HG02885 (cell line): ENCODE measurements at regions not wholly inside any gene's neighbourhood (a gene's known extent, or its start where the extent isn't known, plus 50 kb on each side); places are given as distances from the start of the nearest gene placed in this dataset.

Experiments used
- ATAC-seq: cut with Tn5 transposase; IDR thresholded peaks from one replicate; pipeline ENCODE4 v1.9.1; 2021; ENCODE audit warnings: mild to moderate bottlenecking; ENCODE audit not compliant: unreplicated experiment, poor library complexity

DNA sequence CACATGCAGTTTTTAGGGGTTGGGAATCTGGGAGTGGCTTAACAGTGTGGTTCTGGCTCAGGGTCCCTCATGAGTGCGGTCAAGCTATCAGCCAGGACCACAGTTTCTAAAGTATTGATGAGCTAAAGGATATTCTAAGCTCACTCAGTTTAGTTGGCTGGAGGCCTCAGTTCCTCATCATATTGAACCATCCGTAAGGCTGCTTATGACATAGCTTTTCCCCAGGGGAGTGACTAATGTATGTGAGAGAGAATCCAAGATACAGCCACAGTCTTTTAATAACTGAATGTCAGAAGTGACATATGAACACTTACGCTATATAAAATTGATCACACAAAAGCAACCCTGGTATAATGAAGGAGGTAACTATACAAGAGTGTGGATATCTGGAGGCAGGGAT is 245.3 kb downstream of the POLR1F start:
- no peak for ATAC-seq

GRCh38 chr7:19455623-19456022 is 253.2 kb downstream of the POLR1F start:
- no peak for ATAC-seq

DNA sequence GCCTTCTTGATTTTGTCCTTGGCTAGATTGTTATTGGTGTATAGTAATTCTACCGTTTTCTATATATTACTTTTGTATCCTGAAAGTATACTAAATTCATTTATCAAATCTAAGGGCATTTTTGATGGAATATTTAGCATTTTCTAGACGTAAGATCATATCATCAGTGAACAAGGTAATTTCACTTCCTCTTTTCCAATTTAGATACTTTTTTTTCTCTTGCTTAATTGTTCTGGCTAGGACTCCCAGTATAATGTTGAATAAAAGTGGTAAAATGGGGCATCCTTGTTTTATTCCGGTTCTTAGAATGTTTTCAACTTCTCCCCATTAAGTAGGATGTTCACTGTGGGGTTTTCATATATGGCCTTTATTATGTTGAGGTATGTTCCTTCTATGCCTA is 260.7 kb downstream of the POLR1F start:
- ATAC-seq, result no peak

DNA sequence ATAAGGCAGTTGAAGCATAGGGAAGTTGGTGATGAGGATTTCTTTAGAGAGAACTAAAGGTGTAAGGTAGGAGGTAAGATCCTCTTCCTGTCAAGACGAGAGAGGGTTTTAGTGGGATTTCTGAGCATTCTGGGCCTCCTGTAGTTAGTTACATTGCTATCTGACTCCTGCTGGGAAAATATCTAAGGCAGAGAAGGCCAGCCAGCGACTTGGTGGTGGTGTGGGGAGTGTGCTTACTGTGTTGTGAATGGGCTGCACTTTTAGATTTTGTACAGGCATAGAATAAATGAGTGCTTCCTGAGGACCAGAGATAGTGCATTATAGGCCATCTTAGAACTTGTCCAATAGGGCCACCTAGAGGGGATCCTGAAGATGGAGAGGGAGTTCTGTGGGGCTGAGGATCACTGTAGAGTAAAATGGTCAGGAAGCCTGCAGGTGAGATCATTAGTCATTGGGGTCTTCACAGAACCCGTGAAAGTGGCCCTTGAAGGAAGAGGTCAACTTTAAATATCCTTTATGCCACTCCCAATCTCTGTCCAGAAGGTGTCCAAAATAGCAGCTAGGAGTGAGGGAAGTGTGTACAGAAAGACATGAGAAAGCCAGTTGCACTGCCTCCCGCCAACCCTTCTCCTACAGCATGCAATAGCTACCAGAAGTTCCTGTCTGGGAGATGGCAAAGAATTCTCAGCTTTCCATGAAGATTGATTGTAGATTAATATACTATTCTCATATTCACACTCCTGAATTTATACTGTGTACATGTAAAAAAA is 266.6 kb downstream of the POLR1F start:
- no peak for ATAC-seq

GRCh38 chr7:19439517-19439916 is 269.3 kb downstream of the POLR1F start:
- ATAC-seq, result no peak

- ATAC-seq, result no peak
Observed at GRCh38 chr7:19437446-19437845, 271.4 kb downstream of the POLR1F start.

GRCh38 chr7:19427944-19428343 is 280.9 kb downstream of the POLR1F start:
- no peak for ATAC-seq

DNA sequence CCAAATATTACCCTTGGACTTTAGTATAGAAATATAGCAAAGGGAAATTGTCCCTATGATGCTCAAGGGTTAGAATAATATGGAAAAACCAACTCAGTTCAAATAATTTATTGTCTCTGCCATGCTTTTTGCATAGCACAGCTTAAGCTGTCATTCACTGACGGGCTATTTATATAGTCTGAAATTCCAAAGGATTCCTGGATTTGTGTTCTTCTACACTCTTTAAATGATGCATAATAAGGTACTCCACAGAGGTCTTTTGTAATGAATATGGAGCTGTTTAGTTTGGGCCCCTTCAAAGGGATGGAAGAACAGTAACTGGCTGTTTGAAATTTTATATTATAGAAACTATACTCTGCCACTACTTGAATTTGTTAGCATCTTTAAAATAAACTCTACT is 276.6 kb upstream of the FERD3L start:
- no peak for ATAC-seq

- no peak for ATAC-seq
Observed at GRCh38 chr7:19417231-19417630, 272.0 kb upstream of the FERD3L start.

DNA sequence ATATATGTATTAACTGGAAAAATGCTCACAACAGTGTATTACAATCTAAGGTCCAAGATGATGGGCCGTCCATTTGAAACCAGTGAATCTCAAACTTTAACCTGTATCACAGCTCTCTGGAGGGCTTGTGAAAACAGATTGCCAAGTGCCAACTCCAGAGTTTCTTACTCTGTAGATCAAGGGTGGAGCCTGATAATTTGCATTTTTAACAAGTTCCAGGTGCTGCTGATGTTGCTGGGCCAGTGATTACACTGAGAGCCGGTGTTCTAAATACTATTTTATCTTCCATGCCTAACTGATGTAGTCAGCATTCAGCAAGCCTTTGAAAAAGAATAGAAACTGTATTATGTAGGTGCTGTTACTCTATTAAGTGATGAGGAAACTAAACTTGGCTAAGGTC is 269.9 kb upstream of the FERD3L start:
- ATAC-seq, result no peak

DNA sequence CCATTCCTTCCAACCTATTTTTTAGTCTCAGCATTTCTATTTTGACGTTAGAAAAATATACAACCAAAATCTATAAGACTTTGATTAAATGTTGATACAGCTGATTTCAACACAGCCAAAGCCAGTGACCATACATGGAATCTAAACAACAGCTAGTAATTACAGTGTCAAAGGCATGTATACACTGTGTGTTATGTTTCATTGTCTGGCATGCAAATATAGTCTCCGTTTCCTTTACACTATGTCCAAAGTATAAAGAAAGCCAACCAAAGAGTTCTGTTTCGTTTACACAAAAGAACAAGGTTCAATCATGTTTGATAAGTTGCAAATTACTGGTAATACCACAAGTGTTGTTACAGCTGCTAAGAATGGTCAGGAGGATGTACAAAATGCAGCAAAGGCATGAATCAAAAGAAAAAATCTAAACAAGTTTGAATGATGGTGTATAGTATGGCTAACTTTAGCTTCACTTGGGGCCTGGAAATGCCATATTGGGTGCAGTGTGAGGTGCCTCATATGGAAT is 268.3 kb upstream of the FERD3L start:
- no peak for ATAC-seq

DNA sequence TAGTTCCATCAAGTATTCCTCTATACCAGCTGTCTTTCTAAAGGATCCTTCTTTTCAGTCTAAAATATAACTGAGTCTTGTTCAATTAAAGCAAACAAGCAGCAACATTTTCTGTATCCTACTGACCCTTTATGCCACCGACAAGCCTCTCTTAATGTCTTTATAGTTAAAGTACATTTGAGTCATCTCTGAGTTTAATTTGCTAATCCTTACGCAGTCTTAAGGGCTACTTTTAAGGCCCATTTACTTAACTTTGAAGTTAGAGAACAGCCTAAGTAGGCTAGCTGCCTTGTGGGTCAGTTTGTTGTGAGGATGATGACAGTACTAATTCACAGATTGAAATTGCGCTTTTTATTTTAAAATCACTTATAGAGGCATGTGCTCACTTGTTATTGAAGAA is 265.5 kb upstream of the FERD3L start:
- ATAC-seq, result no peak

DNA sequence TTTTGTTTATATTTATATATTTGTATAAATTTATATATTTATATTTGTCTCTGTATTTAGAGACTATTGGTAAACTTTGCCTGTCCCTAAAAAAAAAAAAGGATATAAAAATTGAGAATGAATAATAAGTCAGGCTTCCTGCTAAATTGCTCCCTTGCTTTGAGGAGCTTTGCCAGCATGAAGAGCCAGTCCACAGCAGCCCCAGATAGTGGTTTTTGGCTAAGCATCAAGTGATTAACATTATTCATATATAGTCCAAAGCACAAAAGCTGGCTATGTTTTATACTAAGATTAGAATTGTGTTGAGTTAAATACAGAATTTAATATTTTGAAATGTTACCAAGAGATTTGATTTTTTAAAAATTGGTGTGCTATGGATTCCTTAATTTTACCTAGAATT is 264.9 kb upstream of the FERD3L start:
- ATAC-seq, result no peak

- ATAC-seq, result no peak
Observed at GRCh38 chr7:19408706-19409220, 263.5 kb upstream of the FERD3L start.

DNA sequence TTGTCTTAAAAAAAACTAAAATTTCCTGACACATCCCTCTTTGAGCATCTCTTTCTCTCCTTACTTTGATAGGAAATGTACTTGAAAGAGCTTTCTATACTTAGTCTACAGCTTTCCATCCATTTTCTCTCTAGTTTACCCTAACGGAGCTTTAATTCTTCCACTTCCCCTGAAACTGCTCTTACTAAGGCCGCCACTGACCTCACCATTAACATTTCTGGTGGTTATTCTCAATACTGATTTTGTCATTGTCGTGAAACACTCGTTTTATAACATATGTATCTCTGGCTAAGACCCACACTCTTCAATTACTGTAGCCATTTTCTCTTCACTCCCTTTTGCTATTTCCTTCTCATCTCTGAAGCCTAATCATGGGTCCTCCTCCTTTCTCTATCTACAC is 262.0 kb upstream of the FERD3L start:
- ATAC-seq, result no peak

- ATAC-seq, result no peak
Observed at GRCh38 chr7:19405541-19405940, 260.3 kb upstream of the FERD3L start.

- no peak for ATAC-seq
Observed at GRCh38 chr7:19404912-19405329, 259.7 kb upstream of the FERD3L start.

- ATAC-seq, result no peak
Observed at GRCh38 chr7:19403691-19404090, 258.5 kb upstream of the FERD3L start.

DNA sequence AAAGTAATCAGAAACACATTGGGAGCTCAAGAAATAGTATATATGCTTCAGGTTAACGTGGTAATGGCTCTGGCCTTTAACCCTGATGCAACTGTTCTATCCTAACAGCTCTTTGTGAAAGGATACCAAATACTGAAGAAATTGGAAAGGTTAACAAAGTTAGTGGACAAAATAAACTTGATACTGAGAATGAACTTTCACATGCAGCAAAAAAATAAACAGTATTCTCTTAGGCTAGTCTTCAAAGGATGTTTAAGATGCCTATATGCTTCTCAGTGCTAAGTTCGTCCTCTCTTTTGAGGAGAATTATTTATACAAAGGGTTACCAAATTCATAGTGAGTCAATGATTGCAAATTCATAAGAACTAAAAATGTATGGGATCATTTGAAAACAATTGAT is 256.2 kb upstream of the FERD3L start:
- ATAC-seq, result no peak

DNA sequence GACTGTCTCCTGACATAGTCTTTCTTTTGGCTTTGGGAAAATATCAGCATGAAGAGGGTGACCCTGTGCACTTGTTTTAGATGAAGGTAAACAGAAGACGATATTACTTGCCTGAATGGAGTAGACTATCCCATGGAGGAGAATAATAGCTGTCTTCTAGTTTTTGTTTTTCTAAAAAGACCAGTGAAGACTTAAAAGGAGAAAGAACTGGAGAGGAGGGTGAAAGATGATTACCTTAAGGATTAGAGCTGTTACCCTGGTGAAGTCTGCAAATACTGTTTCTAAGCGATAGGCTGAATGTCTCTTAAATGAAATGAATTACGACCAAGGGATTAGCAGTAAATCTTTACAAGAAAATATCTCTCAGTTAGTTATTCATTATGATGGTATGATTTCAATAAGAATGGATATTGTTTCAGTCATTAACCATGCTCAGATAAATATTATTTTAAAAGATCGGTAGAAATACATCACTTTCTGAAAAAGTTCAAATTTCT is 255.6 kb upstream of the FERD3L start:
- no peak for ATAC-seq

DNA sequence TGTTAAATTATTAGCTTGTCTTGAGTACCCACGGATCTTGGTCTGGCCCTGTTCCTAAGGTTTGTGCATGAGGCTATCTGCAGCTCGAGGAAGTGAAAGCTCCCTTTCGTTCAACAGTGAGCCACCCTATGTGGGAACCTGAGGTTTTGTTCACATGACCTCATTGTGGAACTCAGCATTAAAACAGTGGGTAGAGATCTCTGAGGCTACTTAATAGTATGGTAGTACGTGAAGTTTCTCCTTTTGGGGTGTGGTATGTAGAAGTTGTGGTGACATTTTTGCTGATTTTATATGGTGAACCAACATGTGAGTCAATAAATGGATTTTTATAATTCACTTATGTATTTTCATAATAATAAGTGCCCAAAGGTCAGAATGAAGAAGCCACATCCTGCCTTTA is 252.7 kb upstream of the FERD3L start:
- ATAC-seq, result peak; percentile 93

GRCh38 chr7:19392246-19392645 is 247.0 kb upstream of the FERD3L start:
- no peak for ATAC-seq
